HCT116 (cell line): ENCODE measurements at regions not wholly inside any gene's neighbourhood (a gene's known extent, or its start where the extent isn't known, plus 50 kb on each side); places are given as distances from the start of the nearest gene placed in this dataset.

Experiments
- ATAC-seq: fragments of 200-7000 bp; cut with Tn5 transposase; 2 replicates; pipeline ENCODE4 v1.9.1; 2020; ENCODE audit warnings: mild to moderate bottlenecking, moderate library complexity
- BruUV-seq: library from RNA; stranded (reverse); fragments of 400-500 nt; replicated peaks from 2 replicates; lab custom pipeline; 2021; lab: Mats Ljungman, UMichigan
- CTCF ChIA-PET: fragments of 300-600 bp; sonication (Branson Sonifier 250); formaldehyde crosslinking; loops from one replicate; lab custom pipeline; 2021; ENCODE audit warnings: antibody characterized with exemption; lab: Charles Lee
- POLR2A ChIA-PET: fragments of 300-600, 350-600 bp; sonication (Branson Sonifier 250); formaldehyde crosslinking; loops from one replicate; lab custom pipeline; 2021; ENCODE audit warnings: antibody characterized with exemption; lab: Charles Lee
- RAD21 ChIA-PET, 2 experiments: fragments of 300-600 bp; sonication (Branson Sonifier 250); formaldehyde crosslinking; loops; one replicate each; lab custom pipeline; 2023; ENCODE audit warnings: low total read pairs in 2 of 2; ENCODE audit not compliant: uncharacterized antibody in 2 of 2, unreplicated experiment in 2 of 2, low non-redundant PET in 1 of 2; lab: Charles Lee
- DNase-seq: peaks from one replicate; pipeline ENCODE4 v3.0.0-alpha.2; 2010; ENCODE audit warnings: low read depth, low spot score
- H2AFZ ChIP-seq: fragments of 200-600 bp; shearing (Covaris generic), sonication (generic); 2 replicates; pipeline ENCODE4 v1.6.1; 2017; ENCODE audit warnings: low read depth, mixed run types, mixed read lengths, antibody characterized with exemption, low read length; ENCODE audit not compliant: poor library complexity, severe bottlenecking
- H3K27ac ChIP-seq: 2 replicates; pipeline ENCODE4 v1.5.1; 2012; ENCODE audit warnings: low read depth, low read length
- H3K27me3 ChIP-seq: fragments of 200-600 bp; sonication (generic); 2 replicates; pipeline ENCODE4 v1.6.1; 2016; ENCODE audit warnings: mixed run types, low read length, mixed read lengths; ENCODE audit not compliant: insufficient read depth
- H3K36me3 ChIP-seq, 2 experiments: fragments of 200-500 bp in 1 of 2; fragments of 200-600 bp in 1 of 2; sonication (Bioruptor generic) in 1 of 2; sonication (generic) in 1 of 2; 2 replicates each; pipeline versions ENCODE4 v1.5.1 to v1.6.1; 2014 to 2016; ENCODE audit warnings: low read length in 2 of 2, inconsistent platforms in 1 of 2, mixed read lengths in 1 of 2, mixed run types in 1 of 2; ENCODE audit not compliant: insufficient read depth in 2 of 2, control insufficient read depth in 1 of 2
- H3K4me1 ChIP-seq, 2 experiments: fragments of 200-600 bp in 1 of 2; sonication (generic) in 1 of 2; 2 replicates each; pipeline versions ENCODE4 v1.5.1 to v1.6.1; 2012 to 2017; ENCODE audit warnings: low read length in 2 of 2, inconsistent platforms in 1 of 2, mild to moderate bottlenecking in 1 of 2, mixed read lengths in 1 of 2, mixed run types in 1 of 2, moderate library complexity in 1 of 2; ENCODE audit not compliant: insufficient read depth in 2 of 2, control insufficient read depth in 1 of 2
- H3K4me2 ChIP-seq: fragments of 200-600 bp; sonication (generic); 2 replicates; pipeline ENCODE4 v1.6.1; 2017; ENCODE audit warnings: mixed run types, low read length, mixed read lengths
- H3K4me3 ChIP-seq, 2 experiments: fragments of 200-600 bp in 1 of 2; sonication (generic) in 1 of 2; replicated peaks in 1 of 2; 2 replicates each; pipeline ENCODE4 v1.5.1; 2011 to 2016; ENCODE audit warnings: low read length in 2 of 2, control low read depth in 1 of 2, low read depth in 1 of 2, mild to moderate bottlenecking in 1 of 2, mixed read lengths in 1 of 2, mixed run types in 1 of 2
- H3K79me2 ChIP-seq: fragments of 200-600 bp; sonication (generic); 2 replicates; pipeline ENCODE4 v1.6.1; 2017; ENCODE audit warnings: mild to moderate bottlenecking, mixed run types, low read length, moderate library complexity, mixed read lengths; ENCODE audit not compliant: insufficient read depth
- H3K9ac ChIP-seq: fragments of 200-600 bp; sonication (generic); 2 replicates; pipeline ENCODE4 v1.6.1; 2016; ENCODE audit warnings: low read length, mixed read lengths
- H3K9me2 ChIP-seq: fragments of 200-600 bp; sonication (generic), shearing (Covaris generic); 2 replicates; pipeline ENCODE4 v1.6.1; 2017; ENCODE audit warnings: mixed run types, mild to moderate bottlenecking, moderate library complexity; ENCODE audit not compliant: insufficient read depth
- H3K9me3 ChIP-seq, 2 experiments: fragments of 200-500 bp in 1 of 2; fragments of 200-600 bp in 1 of 2; sonication (Bioruptor generic) in 1 of 2; sonication (generic) in 1 of 2; 2 replicates each; pipeline ENCODE4 v1.6.1; 2014 to 2017; ENCODE audit warnings: low read length in 2 of 2, mixed read lengths in 2 of 2, inconsistent platforms in 1 of 2, low read depth in 1 of 2, mild to moderate bottlenecking in 1 of 2, mixed run types in 1 of 2, moderate library complexity in 1 of 2; ENCODE audit not compliant: control insufficient read depth in 1 of 2, insufficient read depth in 1 of 2
- H4K20me1 ChIP-seq: fragments of 200-600 bp; sonication (generic), shearing (Covaris generic); 2 replicates; pipeline ENCODE4 v1.6.1; 2017; ENCODE audit warnings: mixed run types, mild to moderate bottlenecking, moderate library complexity; ENCODE audit not compliant: insufficient read depth
- ATF3 ChIP-seq: IDR thresholded peaks from 2 replicates; pipeline ENCODE4 v1.6.1; 2012
- CEBPB ChIP-seq: IDR thresholded peaks from 2 replicates; pipeline ENCODE4 v1.6.1; 2012; ENCODE audit warnings: low read depth
- CTCF ChIP-seq, 3 experiments: fragments of 200-600 bp in 1 of 3; sonication (generic) in 1 of 3; IDR thresholded peaks in 2 of 3; conservative IDR thresholded peaks in 1 of 3; 2 replicates each; pipeline ENCODE4 v1.5.1; 2012 to 2017; ENCODE audit warnings: low read depth in 2 of 3, low read length in 2 of 3, antibody characterized with exemption in 1 of 3, borderline replicate concordance in 1 of 3, control low read depth in 1 of 3, mild to moderate bottlenecking in 1 of 3, mixed read lengths in 1 of 3, mixed run types in 1 of 3, moderate library complexity in 1 of 3; ENCODE audit not compliant: insufficient read depth in 1 of 3
- EGR1 ChIP-seq: IDR thresholded peaks from 2 replicates; pipeline ENCODE4 v1.6.1; 2012; ENCODE audit warnings: low read depth
- ELF1 ChIP-seq: IDR thresholded peaks from 2 replicates; pipeline ENCODE4 v1.6.1; 2012; ENCODE audit warnings: low read depth, borderline replicate concordance
- EZH2 ChIP-seq: fragments of 200-600 bp; sonication (generic); IDR thresholded peaks from 2 replicates; pipeline ENCODE4 v1.6.1; 2017; ENCODE audit warnings: antibody characterized with exemption, mixed run types
- EZH2phosphoT487 ChIP-seq: fragments of 200-600 bp; IDR thresholded peaks from 2 replicates; pipeline ENCODE4 v1.6.1; 2018; ENCODE audit warnings: antibody characterized with exemption, borderline replicate concordance
- FOSL1 ChIP-seq: IDR thresholded peaks from 2 replicates; pipeline ENCODE4 v1.6.1; 2012; ENCODE audit warnings: low read depth
- JUND ChIP-seq: IDR thresholded peaks from 2 replicates; pipeline ENCODE4 v1.6.1; 2012
- MAX ChIP-seq: IDR thresholded peaks from 2 replicates; pipeline ENCODE4 v1.6.1; 2012
- POLR2A ChIP-seq: IDR thresholded peaks from 2 replicates; pipeline ENCODE4 v1.7.0; 2011; ENCODE audit warnings: borderline replicate concordance; ENCODE audit not compliant: insufficient read depth, insufficient read length; ENCODE audit errors: extremely low read depth
- POLR2AphosphoS5 ChIP-seq: IDR thresholded peaks from 2 replicates; pipeline ENCODE4 v1.6.1; 2011; ENCODE audit warnings: mild to moderate bottlenecking, low read depth, low read length, moderate library complexity
- RAD21 ChIP-seq: IDR thresholded peaks from 2 replicates; pipeline ENCODE4 v1.6.1; 2012; ENCODE audit warnings: low read depth, mild to moderate bottlenecking
- REST ChIP-seq: IDR thresholded peaks from 2 replicates; pipeline ENCODE4 v1.6.1; 2012; ENCODE audit warnings: low read depth
- SP1 ChIP-seq: IDR thresholded peaks from 2 replicates; pipeline ENCODE4 v1.6.1; 2012; ENCODE audit warnings: low read depth
- TCF7L2 ChIP-seq: IDR thresholded peaks from 2 replicates; pipeline ENCODE4 v1.7.0; 2011; ENCODE audit warnings: borderline replicate concordance, inconsistent platforms; ENCODE audit not compliant: insufficient read depth, insufficient read length; ENCODE audit errors: extremely low read depth
- YY1 ChIP-seq: IDR thresholded peaks from 2 replicates; pipeline ENCODE4 v1.6.1; 2011; ENCODE audit warnings: low read length, low read depth, moderate library complexity, mild to moderate bottlenecking; ENCODE audit not compliant: insufficient replicate concordance; ENCODE audit errors: extremely low read depth
- ZBTB33 ChIP-seq: IDR thresholded peaks from 2 replicates; pipeline ENCODE4 v1.6.1; 2011; ENCODE audit warnings: mild to moderate bottlenecking, low read length, moderate library complexity; ENCODE audit not compliant: insufficient replicate concordance; ENCODE audit errors: extremely low read depth
- ZFX ChIP-seq: fragments of 450-650 bp; IDR thresholded peaks from 2 replicates; pipeline ENCODE4 v1.6.1; 2017
- ZNF274 ChIP-seq: fragments of 200-500 bp; sonication (Bioruptor generic); IDR thresholded peaks from 2 replicates; pipeline ENCODE4 v1.6.1; 2014; ENCODE audit warnings: mild to moderate bottlenecking, low read depth, low read length, inconsistent platforms
- intact Hi-C: fragments of 100-400 bp; cut with micrococcal nuclease; formaldehyde crosslinking; loops from 2 replicates; pipeline ENCODE4 v1.10.0; 2022

GRCh38 chr10:65133652-65134051 lies 1612.5 kb downstream of the REEP3 start:
- Histone ChIP-seq H3K27me3 (no peaks in the 10 kb centered on the region), H4K20me1 (no peaks in the 10 kb centered on the region), H3K79me2 (no peaks in the 10 kb centered on the region), H3K4me2 (no peak overlapping the region), H3K27ac (no peak overlapping the region), H3K4me3 (no peak overlapping the region), H3K4me1 (no peaks in the 10 kb centered on the region), H3K9ac (no peak overlapping the region), H3K9me3 (no peaks in the 10 kb centered on the region), H3K36me3 (no peaks in the 10 kb centered on the region), H2AFZ (no peak overlapping the region), H3K9me2 (no peaks in the 10 kb centered on the region)
- ATAC-seq (no peak), DNase-seq (no peak)
- no TSS peak for BruUV-seq
- RAD21 ChIA-PET, result no interaction called here
- no peak for TF ChIP-seq ZBTB33
- no peak for TF ChIP-seq EZH2
- TF ChIP-seq TCF7L2, result no peak
- TF ChIP-seq MAX, result no peak
- no peak for TF ChIP-seq POLR2AphosphoS5
- TF ChIP-seq ELF1, result no peak
- TF ChIP-seq ZNF274, result no peak
- TF ChIP-seq YY1, result no peak
- no peak for TF ChIP-seq CEBPB
- no peak for TF ChIP-seq POLR2A
- no peak for TF ChIP-seq JUND
- TF ChIP-seq EZH2phosphoT487, result no peak
- no peak for TF ChIP-seq ZFX
- no peak for TF ChIP-seq RAD21
- TF ChIP-seq EGR1, result no peak
- TF ChIP-seq CTCF (IDR thresholded peaks at IDR 0.05 in 2 of 3, conservative IDR thresholded peaks at IDR 0.05 in 1 of 3; ENCODE audit: borderline replicate concordance in 1 of 3, insufficient read depth in 1 of 3, low read depth in 2 of 3, low read length in 2 of 3), result no peak
- no peak for TF ChIP-seq FOSL1
- no peak for TF ChIP-seq SP1
- no peak for TF ChIP-seq REST
- no peak for TF ChIP-seq ATF3
- intact Hi-C loops, result no loop called here
- POLR2A ChIA-PET, result no interaction called here
- CTCF ChIA-PET, result no interaction called here
